Endothelial cell (in vitro differentiated cells): ENCODE measurements at regions not wholly inside any gene's neighbourhood (a gene's known extent, or its start where the extent isn't known, plus 50 kb on each side); places are given as distances from the start of the nearest gene placed in this dataset.

Experiments used
- DNase-seq: peaks from one replicate; pipeline ENCODE4 v3.0.0; 2021; ENCODE audit warnings: low spot score
- H3K27ac Mint-ChIP-seq: one replicate; pipeline ENCODE4 v1.8.0; 2021; ENCODE audit warnings: mixed read lengths, inconsistent platforms; ENCODE audit not compliant: unreplicated experiment
- H3K27me3 Mint-ChIP-seq: one replicate; pipeline ENCODE4 v1.8.0; 2021; ENCODE audit warnings: mild to moderate bottlenecking, moderate library complexity, mixed read lengths, inconsistent platforms; ENCODE audit not compliant: unreplicated experiment
- H3K36me3 Mint-ChIP-seq: one replicate; pipeline ENCODE4 v1.8.0; 2021; ENCODE audit warnings: mild to moderate bottlenecking, low read depth, mixed read lengths, inconsistent platforms; ENCODE audit not compliant: unreplicated experiment
- H3K4me1 Mint-ChIP-seq: one replicate; pipeline ENCODE4 v1.8.0; 2021; ENCODE audit warnings: mild to moderate bottlenecking, mixed read lengths, inconsistent platforms; ENCODE audit not compliant: unreplicated experiment
- H3K4me3 Mint-ChIP-seq: one replicate; pipeline ENCODE4 v1.8.0; 2021; ENCODE audit warnings: mild to moderate bottlenecking, mixed read lengths, inconsistent platforms; ENCODE audit not compliant: unreplicated experiment
- H3K9me3 Mint-ChIP-seq: one replicate; pipeline ENCODE4 v1.8.0; 2021; ENCODE audit warnings: mixed read lengths, inconsistent platforms; ENCODE audit not compliant: unreplicated experiment
- CTCF ChIP-seq: fragments of 200-600 bp; sonication (generic); IDR thresholded peaks from one replicate; pipeline ENCODE4 v1.5.0; 2021; ENCODE audit warnings: antibody characterized with exemption; ENCODE audit not compliant: unreplicated experiment

DNA sequence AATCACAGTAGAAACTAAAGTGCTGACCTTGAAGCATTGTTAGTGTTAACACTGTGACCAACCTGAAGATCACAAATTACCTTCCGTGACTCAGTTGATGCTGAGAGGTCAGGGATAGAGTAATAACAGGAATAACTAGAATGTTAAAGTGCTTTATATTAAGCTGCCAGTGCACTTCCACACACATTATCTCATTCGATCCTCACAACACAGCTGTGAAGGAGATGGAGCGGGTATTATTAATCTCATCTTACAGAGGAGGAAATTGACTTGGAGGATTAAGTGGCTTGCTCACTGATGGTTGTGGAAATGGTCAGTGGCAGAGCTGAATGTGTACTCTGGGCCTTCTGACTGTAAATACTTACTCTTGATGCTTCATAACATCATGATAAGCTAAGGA, 252.5 kb upstream of the DMRT1 start:
- Mint-ChIP-seq H3K4me1 (peaks cover 23% of the 10 kb centered on the region), H3K9me3 (no peaks in the 10 kb centered on the region), H3K36me3 (no peaks in the 10 kb centered on the region), H3K4me3 (no peak overlapping the region), H3K27ac (peak overlapping the region; percentile 90), H3K27me3 (peaks cover 3% of the 10 kb centered on the region)
- no peak for TF ChIP-seq CTCF
- DNase-seq, result no peak

DNA sequence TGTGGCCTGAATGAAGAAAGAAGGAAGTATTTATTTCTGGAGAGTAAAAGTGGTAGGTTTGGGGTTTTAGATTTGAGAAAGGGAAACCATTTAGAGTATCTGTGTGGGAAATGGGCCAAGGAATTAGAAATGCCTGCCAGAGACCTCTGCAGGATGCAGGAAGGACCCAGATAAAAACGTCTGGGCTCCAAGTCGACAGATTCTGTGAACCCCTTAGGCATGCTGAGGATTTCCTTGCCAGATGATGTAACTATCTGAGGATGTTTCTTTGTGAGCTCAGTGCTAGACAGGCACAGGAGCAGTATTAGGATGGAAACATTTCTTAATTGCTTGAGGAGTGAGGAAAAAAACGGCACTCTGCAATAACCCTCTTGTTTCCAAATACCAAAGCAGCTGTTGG, 251.8 kb upstream of the DMRT1 start:
- peaks cover 23% of the 10 kb centered on the region for H3K4me1 Mint-ChIP-seq
- H3K36me3 Mint-ChIP-seq, result no peaks in the 10 kb centered on the region
- no peak for TF ChIP-seq CTCF
- no peak for DNase-seq
- no peaks in the 10 kb centered on the region for H3K9me3 Mint-ChIP-seq
- H3K27ac Mint-ChIP-seq, result peak overlapping the region; percentile 90
- no peak overlapping the region for H3K4me3 Mint-ChIP-seq
- H3K27me3 Mint-ChIP-seq, result peaks cover 3% of the 10 kb centered on the region

DNA sequence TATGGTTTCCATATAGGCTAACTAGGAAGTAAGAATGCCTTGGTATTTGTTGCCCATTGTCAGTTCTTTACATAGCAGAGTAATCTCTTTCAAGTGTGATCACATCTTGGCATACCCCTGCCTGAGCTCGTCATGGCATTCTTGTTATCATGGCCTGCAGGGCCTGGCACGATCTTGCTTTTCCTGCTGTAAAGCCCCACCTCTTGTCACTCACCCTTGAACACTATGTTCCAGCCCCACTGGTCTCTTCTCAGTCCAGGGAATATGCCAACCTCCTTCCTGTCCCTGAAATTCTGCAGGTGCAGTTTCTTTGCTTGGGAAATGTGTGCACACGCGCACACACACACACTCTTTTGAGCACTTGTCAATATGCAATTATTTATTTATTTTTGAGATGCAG, 250.2 kb upstream of the DMRT1 start:
- no peak for TF ChIP-seq CTCF
- Mint-ChIP-seq H3K27ac (no peak overlapping the region), H3K4me3 (no peak overlapping the region), H3K4me1 (peaks cover 23% of the 10 kb centered on the region), H3K36me3 (no peaks in the 10 kb centered on the region), H3K27me3 (peaks cover 3% of the 10 kb centered on the region), H3K9me3 (no peaks in the 10 kb centered on the region)
- DNase-seq, result no peak

GRCh38 chr9:592225-592624, 249.3 kb upstream of the DMRT1 start:
- TF ChIP-seq CTCF, result no peak
- H3K27me3 Mint-ChIP-seq, result peaks cover 3% of the 10 kb centered on the region
- no peak for DNase-seq
- no peak overlapping the region for H3K27ac Mint-ChIP-seq
- H3K4me3 Mint-ChIP-seq, result no peak overlapping the region
- no peaks in the 10 kb centered on the region for H3K36me3 Mint-ChIP-seq
- peaks cover 23% of the 10 kb centered on the region for H3K4me1 Mint-ChIP-seq
- no peaks in the 10 kb centered on the region for H3K9me3 Mint-ChIP-seq

GRCh38 chr9:592733-593132, 248.8 kb upstream of the DMRT1 start:
- Mint-ChIP-seq H3K36me3 (no peaks in the 10 kb centered on the region), H3K4me3 (no peak overlapping the region), H3K27ac (no peak overlapping the region), H3K9me3 (no peaks in the 10 kb centered on the region), H3K4me1 (peaks cover 23% of the 10 kb centered on the region), H3K27me3 (peaks cover 3% of the 10 kb centered on the region)
- no peak for DNase-seq
- TF ChIP-seq CTCF, result no peak
